NAMALWA (cell line): ENCODE measurements at regions not wholly inside any gene's neighbourhood (a gene's known extent, or its start where the extent isn't known, plus 50 kb on each side); places are given as distances from the start of the nearest gene placed in this dataset.

Experiments
- DNase-seq: peaks from one replicate; pipeline ENCODE4 v3.0.0-alpha.2; 2015; ENCODE audit warnings: low spot score

DNA sequence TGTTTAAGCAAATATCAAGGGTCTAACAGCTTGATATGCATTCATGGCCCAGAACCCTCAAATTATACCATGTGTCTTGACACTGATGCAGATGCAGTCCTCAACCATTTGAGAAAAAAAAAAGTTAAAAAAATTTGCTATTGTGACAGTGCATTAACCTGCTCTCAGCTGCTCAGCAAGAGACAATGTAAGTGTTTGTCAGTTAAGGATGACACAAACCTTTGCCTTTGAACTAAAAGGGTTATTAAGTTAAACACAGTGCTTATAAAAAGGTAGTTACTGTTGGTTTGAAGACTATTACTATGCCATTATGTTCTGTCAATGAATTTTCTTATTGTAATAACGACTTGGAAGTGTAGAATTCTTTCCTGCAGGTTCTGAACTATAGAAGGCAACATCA, 655.6 kb upstream of the NEGR1 start:
- no peak for DNase-seq

DNA sequence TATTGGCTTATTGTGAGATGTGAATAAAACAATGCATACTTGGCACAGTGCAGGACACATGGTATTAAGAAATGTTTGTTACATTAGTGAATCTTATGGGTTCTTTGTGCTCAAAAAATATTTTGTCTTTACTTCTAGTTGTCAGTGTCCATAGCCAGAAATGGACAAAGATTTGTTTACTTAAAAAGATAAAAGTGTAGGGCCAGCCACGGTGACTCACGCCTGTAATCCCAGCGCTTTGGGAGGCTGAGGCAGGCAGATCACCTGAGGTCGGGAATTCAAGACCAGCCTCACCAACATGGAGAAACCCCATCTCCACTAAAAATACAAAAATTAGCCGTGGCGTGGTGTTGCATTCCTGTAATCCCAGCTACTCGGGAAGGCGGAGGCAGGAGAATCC, 654.6 kb upstream of the NEGR1 start:
- no peak for DNase-seq

DNA sequence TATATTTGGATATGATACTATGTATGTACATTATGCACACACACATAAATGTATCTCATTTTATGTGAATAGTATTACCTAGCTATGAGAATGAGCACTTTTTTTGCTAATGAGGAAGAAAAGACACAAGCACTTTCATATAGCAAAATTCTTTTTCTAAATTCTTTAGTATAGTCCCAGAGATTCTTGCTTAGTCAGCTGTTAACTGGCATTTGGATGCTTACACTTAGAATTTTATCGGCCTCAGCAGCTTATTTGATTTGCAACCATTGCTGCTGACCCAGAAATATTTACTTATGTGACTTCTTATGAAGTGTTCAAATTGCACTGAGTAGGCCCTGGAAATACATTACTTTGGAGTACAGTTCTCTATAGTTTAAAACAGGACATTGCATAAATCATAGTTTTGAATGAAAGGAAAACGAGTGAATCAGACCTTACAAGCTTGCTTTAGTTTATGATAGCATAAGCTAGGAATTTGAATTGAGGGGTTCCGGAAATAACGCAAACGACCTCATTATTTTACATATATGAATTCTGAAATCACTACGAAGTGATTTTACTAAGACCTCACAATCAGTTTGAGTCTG, 653.9 kb upstream of the NEGR1 start:
- no peak for DNase-seq

DNA sequence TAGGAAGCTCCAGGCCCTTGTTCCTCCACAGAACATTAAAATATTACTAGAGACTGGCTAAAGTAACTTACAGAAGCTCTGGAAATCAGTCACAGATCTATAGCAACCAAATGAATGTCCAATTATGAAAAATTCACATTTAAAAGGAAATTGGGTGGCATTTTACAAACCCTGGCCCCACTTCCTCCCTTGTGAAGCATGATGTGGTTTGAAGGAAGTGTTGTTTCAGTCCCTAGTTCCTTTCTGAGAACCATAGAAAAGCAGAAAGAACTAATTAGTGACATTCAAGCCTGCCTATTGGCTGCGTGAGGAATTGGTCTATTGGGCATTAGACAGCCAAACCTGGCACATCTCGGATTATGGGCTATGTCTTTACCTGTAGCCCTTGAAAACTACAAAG, 649.7 kb upstream of the NEGR1 start:
- DNase-seq: no peak

DNA sequence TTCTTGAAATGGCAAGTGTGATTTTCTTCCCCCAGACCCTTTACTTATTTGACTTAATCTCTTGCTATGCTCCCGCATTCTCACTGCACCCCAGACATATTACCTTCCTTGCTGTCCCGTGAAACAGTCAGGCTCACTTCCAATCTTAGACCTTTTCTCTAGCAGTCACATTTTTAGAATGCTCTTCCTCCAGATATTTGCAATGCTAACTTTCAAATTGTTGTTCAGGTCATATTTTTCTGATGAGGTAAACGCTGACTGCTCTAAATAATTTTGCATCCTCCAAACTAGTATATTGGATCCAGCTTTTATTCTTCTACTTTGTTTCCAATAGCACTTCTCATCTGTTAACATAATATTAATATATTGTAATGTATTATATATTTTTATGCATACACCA, 648.2 kb upstream of the NEGR1 start:
- no peak for DNase-seq

DNA sequence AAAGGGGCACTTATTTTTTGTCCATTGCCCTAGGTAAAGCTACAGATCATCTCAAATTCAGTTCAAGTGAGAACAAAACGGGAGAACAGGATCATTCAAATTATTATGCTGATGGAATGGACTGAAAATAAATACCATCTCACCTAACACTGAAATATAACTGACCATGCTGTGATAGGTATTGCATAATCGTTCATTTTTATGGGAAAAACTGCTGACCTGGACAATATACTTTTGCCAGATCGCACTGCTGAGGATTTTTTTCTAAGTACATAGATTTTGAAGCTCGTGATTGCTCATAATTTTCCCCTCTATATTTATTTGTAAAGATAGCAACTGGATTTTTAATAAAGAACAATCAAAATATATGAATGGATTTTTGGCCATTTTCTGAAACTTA, 636.6 kb upstream of the NEGR1 start:
- no peak for DNase-seq

DNA sequence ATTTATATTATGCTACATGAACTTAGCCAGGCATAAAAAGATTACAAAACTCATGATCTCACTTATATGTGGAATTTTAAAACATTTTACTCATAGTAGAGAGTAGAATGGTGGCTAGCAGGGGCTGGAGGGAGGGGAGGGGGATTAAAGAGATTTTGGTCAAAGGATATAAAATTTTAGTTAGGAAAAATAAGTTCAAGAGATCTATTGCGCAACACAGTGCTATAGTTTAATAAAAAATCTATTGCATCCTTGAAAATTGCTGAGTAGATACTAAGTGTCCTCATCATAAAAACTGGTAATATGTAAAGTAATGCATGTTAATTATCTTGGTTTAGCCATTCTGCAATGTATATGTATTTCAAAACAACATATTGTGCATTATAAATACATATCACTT, 635.6 kb upstream of the NEGR1 start:
- no peak for DNase-seq

DNA sequence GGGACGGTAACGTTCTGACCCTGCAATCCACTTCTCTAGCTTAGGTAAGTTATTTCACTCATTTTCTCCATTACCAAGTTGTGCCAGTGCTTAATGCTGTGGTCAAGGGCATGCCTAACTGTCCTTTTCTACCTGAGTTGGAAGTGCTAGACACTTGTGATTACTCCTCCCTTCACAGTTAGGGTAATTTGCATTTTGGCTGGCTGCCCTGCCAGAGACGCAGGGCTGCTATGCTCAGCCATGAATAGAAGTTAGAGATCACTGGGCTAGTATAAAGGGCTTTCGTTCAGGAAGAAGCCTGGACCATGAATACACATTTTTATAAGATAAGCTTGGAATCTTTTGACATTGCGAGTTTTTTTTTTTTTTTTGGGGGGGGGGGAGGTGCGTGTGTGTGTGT, 633.2 kb upstream of the NEGR1 start:
- no peak for DNase-seq

DNA sequence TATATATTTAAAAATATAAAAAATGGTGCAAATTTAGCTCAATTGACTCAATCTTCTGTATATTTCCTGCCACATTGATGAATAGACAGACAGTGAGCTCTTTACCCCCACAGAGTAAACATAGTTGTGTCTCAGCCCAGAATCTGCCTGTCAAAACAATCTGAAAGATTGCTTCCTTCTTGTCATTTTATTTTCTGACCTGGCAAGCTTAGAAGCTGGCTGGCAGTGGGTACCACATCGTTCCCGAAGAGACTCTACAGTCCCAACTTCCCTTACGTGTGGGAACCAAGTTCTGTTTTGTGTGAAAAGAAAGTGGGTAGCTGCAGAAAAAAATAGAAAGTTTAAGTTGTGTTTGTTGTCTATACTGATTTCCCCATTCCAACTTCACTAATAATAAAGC, 629.3 kb upstream of the NEGR1 start:
- no peak for DNase-seq

DNA sequence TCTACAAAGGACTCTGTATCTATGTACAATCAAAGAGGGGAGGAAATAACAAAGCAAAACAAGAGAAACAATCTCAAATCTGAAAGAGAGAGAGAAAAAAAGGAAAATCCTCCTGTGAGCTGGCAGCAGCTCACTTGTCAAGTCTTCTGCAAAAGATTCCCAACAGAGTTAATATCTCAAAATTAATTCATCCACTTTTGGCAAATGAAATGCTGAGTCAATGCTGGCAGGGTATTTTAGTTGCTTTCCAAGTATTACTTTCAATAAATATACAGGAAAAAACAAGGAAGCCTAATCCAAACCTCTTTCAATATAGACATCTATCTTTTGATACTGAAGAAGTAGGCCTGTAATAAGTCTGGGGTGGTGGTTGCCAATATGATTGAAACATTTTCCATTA, 613.9 kb upstream of the NEGR1 start:
- DNase-seq: no peak

DNA sequence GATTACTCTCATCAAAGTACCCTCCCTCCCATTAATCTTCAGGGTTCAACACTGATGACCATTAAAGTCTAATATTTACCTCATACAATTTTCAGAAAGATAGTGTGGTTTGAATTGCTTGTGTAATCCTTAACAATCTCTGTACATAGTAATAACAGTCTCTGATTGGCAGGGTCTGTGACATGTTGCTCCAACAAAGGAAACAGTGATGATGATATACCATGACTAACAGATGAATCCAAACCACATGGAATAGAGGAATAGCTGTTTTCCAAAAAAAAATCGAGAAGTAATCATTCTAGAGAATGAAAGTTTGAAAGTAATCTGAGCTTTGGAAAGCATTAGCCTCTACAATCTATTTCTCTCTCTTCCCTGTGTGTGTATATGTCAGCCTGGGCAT, 610.1 kb upstream of the NEGR1 start:
- no peak for DNase-seq

DNA sequence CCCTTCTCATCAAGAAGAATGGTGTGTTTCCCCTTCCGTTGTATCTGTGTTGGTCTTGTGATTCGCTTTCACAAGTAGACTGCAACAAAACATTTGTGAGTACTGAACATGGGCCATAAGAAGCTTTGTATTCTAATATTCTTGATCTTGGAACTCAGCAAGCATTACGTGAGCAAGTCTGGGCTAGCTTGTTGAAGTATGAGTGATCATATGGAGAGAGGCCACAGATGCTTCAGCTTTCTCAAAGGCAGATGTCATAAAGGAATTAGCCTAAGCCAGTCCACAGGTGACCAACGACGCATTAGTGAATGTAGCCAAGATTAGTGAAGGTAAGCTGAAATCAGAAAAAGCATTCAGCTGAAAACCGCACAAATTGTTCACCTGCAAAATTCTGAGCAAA, 609.6 kb upstream of the NEGR1 start:
- no peak for DNase-seq

DNA sequence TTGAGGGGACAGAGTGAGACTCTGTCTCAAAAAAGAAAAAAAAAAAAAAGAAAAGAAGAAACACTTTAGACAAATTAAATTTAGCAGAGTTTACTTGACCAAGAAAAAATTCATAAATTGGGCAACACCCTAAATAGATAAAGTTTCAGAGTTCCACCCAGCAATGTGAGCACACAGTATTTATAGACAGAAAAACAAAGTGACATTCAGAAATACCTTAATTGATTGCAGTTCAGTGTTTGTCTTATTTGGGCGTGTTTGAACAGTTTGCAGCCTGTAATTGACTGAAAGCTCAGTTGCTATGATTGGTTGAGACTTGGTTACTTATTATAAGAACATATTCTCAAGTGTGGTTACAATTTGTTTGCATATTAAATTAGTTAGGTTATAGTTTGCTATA, 603.5 kb upstream of the NEGR1 start:
- DNase-seq: no peak

DNA sequence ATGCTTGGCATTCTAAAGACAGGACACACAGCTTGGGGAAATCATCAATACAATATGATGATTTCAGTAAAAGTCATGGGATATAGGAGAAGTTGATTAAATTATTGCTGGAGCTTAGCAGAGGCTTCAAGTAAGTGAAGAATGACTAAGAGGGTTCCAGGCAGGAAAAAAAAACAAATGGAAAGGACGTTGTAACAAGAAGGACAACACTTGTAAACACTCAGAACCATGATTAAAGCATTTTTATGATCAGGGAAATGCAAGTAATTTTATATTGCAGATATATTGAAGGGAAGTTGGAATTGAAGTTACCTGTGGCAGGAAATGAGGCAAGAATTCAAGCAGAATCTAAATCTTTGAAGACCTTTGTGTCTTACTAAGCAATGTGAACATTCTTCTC, 602.7 kb upstream of the NEGR1 start:
- DNase-seq: no peak

DNA sequence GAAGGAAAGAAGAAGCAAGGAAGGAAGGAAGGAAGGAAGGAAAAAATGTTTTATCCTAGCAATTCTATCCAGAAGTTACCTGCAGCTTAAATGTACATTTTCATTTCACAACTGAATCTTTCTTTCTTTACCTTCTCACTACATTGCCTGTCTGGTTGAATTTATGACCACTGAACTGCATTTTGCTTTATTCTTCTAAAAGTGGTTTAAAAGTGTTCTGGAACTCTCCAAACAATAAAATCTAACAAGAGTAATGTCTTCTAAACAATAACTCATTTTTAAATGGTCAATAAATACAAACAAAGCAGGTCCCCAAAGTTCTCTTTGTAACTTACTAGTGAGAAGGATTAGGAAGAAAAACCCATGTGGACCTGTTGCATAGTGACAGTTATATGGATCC, 587.5 kb upstream of the NEGR1 start:
- DNase-seq: no peak

DNA sequence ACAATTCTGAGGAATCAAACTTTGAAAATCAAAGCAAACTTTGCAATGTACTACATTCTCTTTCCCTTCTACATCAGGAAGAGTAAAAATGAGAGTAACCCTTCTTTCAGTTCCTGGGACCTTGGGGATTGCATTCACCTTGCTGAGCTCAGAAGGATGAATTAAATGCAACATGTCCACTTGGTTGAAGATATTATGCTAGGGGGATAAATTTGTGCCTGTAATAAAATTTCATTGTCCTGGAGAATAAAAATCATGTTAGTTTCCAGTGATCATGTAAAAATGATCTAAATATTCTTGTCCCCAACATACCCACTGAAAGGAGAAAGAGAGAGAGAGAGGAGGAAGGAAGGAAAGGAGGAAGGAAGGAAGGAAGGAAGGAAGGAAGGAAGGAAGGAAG, 587.1 kb upstream of the NEGR1 start:
- DNase-seq: no peak

DNA sequence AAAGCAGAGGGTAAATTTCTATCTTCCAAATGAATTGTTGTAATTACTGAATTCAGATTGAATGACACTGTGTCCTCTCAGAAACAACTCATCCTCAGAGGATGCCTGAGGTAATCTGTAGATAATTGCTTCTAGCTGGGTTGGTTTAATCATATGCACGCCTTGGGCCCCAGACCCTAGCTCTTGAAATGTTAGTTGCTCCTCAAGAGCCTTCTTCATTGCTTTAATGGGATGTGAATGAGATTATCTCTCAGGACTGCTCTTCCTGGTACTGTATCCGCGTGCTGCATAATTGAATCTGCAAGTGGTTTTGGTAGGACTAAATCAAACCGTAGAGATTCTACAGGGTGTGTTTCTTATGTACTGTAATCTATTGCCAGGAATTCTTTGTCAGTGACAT, 569.3 kb upstream of the NEGR1 start:
- no peak for DNase-seq

DNA sequence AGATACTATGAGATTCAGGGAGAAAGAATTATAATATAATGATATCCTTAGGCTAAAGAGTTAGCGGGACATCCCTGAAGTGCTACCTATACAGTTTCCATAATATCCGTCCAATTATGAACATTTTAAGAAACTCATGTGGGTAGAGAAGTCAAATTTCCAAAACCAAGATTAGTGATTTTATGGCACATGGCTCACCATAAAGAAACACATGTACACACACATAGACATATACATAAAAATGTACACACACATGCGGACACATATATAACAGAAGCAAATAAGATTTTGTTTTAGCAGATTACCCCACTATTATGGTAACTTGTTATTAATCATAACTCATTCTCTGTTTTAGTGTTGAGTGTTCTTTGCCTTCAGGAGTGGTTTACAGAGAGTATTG, 566.7 kb upstream of the NEGR1 start:
- DNase-seq: no peak

DNA sequence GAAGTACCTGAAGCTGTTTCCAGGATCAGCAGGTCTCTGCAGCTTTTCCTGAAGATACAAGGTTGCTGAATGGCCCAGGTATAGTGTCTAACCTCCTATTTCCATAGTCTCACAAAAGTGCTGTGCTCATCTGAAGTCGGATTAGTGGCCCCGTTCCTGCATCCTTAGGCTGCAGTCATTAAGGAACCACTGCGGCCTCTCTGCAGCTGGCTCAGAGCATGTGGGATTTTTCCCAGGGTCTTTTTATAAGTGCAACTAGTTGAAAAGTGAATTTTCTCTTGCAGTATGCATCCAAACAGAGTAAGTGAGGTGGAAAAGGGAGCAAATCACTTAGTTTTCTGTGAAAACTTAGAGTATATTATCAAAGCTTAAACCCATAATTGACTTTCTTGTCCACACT, 565.3 kb upstream of the NEGR1 start:
- DNase-seq: no peak

DNA sequence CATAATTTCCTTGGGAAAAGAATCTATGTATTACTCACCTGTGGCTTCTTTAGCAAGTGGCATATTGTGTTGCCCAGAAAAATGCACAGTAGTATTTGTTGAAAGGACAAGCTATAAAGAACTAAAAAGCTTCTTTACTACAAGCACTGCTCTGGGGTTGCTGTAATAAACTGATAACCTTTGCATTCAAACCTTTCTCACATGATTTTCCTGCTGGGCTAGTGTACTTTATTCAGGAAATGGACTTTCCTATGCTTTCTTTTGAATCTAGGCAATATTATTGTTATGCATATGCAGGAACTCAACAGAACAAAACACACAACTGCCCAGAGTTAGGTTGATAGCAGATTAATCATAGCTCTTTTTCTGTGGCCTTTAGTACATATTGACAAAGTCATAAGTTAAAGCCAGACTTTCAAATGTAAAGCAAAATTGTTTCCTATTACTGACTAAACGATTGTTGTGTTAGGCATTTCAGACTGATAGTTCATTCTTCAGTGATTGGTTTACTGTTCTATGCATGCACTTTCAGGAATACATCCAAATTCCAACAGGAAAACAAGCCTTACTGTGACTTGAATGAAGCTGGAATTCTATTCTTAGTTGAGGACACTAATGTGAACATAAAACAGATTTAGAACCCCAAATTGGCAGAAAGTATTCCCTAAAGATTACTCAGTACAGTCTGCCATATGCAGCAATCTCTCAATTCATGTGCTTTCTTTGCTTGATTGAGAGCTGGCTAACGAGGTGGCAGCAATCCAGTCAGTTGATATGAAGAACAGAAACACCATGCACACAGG, 564.3 kb upstream of the NEGR1 start:
- no peak for DNase-seq

DNA sequence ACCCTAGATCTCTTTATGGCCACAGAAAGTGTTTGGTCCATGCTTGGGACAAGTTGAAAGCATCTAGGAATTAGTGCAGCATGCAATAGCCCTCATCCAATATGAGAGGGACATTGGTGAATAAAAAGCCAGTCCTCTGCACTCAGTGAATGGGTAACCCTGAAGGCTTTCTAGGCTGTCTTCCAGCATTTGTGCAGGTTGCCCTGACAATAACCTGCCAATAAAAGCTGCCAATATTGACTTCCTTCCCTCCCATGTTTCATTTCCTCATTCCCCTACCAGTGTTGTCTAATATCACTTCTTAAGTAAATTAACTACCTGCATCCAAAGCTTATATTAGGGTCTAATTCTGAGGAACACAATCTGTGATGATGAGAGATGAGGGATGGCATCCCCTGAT, 563.6 kb upstream of the NEGR1 start:
- no peak for DNase-seq

DNA sequence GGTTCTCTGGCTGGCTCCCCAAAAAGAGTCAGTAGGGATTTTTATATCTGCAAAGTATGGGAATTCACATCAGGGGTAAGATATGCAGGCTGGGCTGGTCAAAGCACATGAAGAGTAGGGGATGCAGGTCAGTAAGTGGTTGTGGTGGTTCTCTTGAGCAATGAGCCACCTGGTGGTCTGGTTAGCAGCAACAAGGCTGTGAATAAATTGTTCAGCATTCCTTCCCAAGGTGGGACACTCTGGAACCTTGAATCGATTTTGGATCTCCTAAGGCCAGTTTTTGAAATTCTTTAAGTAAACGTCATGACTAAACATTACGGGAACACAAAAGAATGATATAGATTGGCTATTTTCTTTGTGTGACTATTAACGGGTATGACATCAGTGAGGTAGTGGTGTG, 563.0 kb upstream of the NEGR1 start:
- peak; percentile 11 for DNase-seq

DNA sequence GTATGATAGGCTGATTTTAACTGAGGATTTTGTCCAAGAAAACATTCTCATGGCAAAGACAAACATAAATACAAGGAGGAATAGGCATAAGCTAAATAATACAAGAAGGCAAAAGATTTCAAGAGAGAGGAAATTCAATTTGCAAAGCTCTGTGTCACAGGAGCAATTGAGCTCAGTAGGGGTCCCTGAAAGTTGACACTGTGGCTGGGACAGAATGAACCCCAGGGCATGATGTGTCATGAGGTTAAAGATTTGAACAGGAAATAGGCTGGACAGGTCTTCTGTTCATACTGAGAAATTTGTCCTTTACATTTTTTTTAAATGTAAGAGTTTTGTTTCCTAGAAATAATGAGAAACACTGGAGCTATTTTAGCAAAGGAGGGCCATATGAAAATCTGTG, 555.4 kb upstream of the NEGR1 start:
- DNase-seq: no peak
